Colonic mucosa (tissue), 4 donors: ENCODE measurements at regions not wholly inside any gene's neighbourhood (a gene's known extent, or its start where the extent isn't known, plus 50 kb on each side); places are given as distances from the start of the nearest gene placed in this dataset.

ENCODE experiments used
- DNase-seq: peaks from one replicate; pipeline ENCODE4 v3.0.0-alpha.2; 2020
- H3K27ac ChIP-seq: fragments of 200-600 bp; one replicate; pipeline ENCODE4 v1.8.0; 2021
- H3K27me3 ChIP-seq: fragments of 200-600 bp; one replicate; pipeline ENCODE4 v1.8.0; 2021
- H3K36me3 ChIP-seq: fragments of 200-600 bp; one replicate; pipeline ENCODE4 v1.8.0; 2021
- H3K4me1 ChIP-seq: fragments of 200-600 bp; one replicate; pipeline ENCODE4 v1.8.0; 2021; ENCODE audit warnings: mild to moderate bottlenecking
- H3K4me3 ChIP-seq: fragments of 200-600 bp; one replicate; pipeline ENCODE4 v1.8.0; 2021
- H3K9ac ChIP-seq, 2 donors: one replicate each; pipeline ENCODE4 v1.7.0; 2013; ENCODE audit warnings: control low read depth in 2 of 2, low read depth in 2 of 2, low read length in 2 of 2
- H3K9me3 ChIP-seq: fragments of 200-600 bp; one replicate; pipeline ENCODE4 v1.8.0; 2021
- CTCF ChIP-seq: fragments of 200-600 bp; IDR thresholded peaks from one replicate; pipeline ENCODE4 v1.8.0; 2022; ENCODE audit warnings: antibody characterized with exemption, mild to moderate bottlenecking
- intact Hi-C: fragments of 100-400 bp; cut with DNase I; formaldehyde crosslinking; loops from one replicate; pipeline ENCODE4 v1.14.1; 2022
- donor health status: healthy.
- donor health status: DM: no; HTN: no; CAD: no.
- donor health status: DM: no; HTN: no; CAD: no.

GRCh38 chr4:54556587-54556986 is 101.2 kb upstream of the KIT start:
- no peak for DNase-seq

GRCh38 chr4:54558889-54559677 is 98.7 kb upstream of the KIT start:
- no peak for TF ChIP-seq CTCF
- no peaks in the 10 kb centered on the region for H3K27me3 ChIP-seq

More at GRCh38 chr4:54556587-54556986, 101.2 kb upstream of the KIT start:
- no peaks in the 10 kb centered on the region for H3K9me3 ChIP-seq
- H3K36me3 ChIP-seq: no peaks in the 10 kb centered on the region
- H3K9ac ChIP-seq: no peak overlapping the region
- no peak overlapping the region for H3K27ac ChIP-seq
- H3K27me3 ChIP-seq: no peaks in the 10 kb centered on the region
- H3K4me3 ChIP-seq: no peak overlapping the region
- intact Hi-C loops: no loop called here
- H3K4me1 ChIP-seq: no peaks in the 10 kb centered on the region
- no peak for TF ChIP-seq CTCF

GRCh38 chr4:54560513-54560912 is 97.2 kb upstream of the KIT start:
- Histone ChIP-seq H3K27me3 (no peaks in the 10 kb centered on the region), H3K9ac (no peak overlapping the region), H3K36me3 (no peaks in the 10 kb centered on the region), H3K27ac (no peak overlapping the region), H3K4me3 (no peak overlapping the region), H3K4me1 (no peaks in the 10 kb centered on the region), H3K9me3 (no peaks in the 10 kb centered on the region)
- TF ChIP-seq CTCF: no peak
- DNase-seq: no peak
- intact Hi-C loops: no loop called here

More at GRCh38 chr4:54558889-54559677, 98.7 kb upstream of the KIT start:
- H3K27ac ChIP-seq: peak overlapping the region; percentile 41
- no peaks in the 10 kb centered on the region for H3K36me3 ChIP-seq
- no peaks in the 10 kb centered on the region for H3K9me3 ChIP-seq
- H3K9ac ChIP-seq: no peak overlapping the region
- H3K4me3 ChIP-seq: no peak overlapping the region
- no peaks in the 10 kb centered on the region for H3K4me1 ChIP-seq
- DNase-seq: no peak
- intact Hi-C loops: no loop called here

- intact Hi-C loops: no loop called here
- Histone ChIP-seq H3K36me3 (no peaks in the 10 kb centered on the region), H3K9me3 (no peaks in the 10 kb centered on the region), H3K4me1 (no peaks in the 10 kb centered on the region), H3K27me3 (no peaks in the 10 kb centered on the region), H3K4me3 (no peak overlapping the region), H3K27ac (no peak overlapping the region), H3K9ac (no peak overlapping the region)
- DNase-seq: no peak
- no peak for TF ChIP-seq CTCF
Observed at GRCh38 chr4:54561940-54562339, 95.8 kb upstream of the KIT start.

- Histone ChIP-seq H3K9ac (peak overlapping the region in 1 of 2 donors; percentile 21), H3K27ac (no peak overlapping the region), H3K36me3 (no peaks in the 10 kb centered on the region), H3K9me3 (no peaks in the 10 kb centered on the region), H3K4me1 (no peaks in the 10 kb centered on the region), H3K4me3 (no peak overlapping the region), H3K27me3 (no peaks in the 10 kb centered on the region)
- no peak for TF ChIP-seq CTCF
- no peak for DNase-seq
- intact Hi-C loops: no loop called here
Observed at GRCh38 chr4:54566608-54567007, 91.1 kb upstream of the KIT start.
